ENCODE measurements at regions not wholly inside any gene's neighbourhood (a gene's known extent, or its start where the extent isn't known, plus 50 kb on each side); places are given as distances from the start of the nearest gene placed in this dataset.
"Not testable (repeated sequence)": the region's sequence is repeated elsewhere in the genome, so short reads cannot be mapped to it uniquely, and the experiment has no call there.

- no peak for DNase-seq
Measured at GRCh38 chr6:28771401-28772267, 152.2 kb downstream of the TRIM27 start.

- DNase-seq, result no peak
Measured at GRCh38 chr6:28772480-28773381, 151.1 kb downstream of the TRIM27 start.

GRCh38 chr6:28774292-28775051, 149.3 kb downstream of the TRIM27 start:
- no peak for DNase-seq

- no peak for DNase-seq
Measured at GRCh38 chr6:28775052-28775376, 148.8 kb downstream of the TRIM27 start.

- no peak for DNase-seq
Measured at GRCh38 chr6:28775405-28776129, 148.2 kb downstream of the TRIM27 start.

GRCh38 chr6:28776269-28777146, 147.3 kb downstream of the TRIM27 start:
- DNase-seq, result no peak

- no peak for DNase-seq
Measured at GRCh38 chr6:28777147-28777461, 146.7 kb downstream of the TRIM27 start.

- no peak for DNase-seq
Measured at GRCh38 chr6:28782113-28782673, 141.6 kb downstream of the TRIM27 start.

GRCh38 chr6:28785962-28786679, 137.7 kb downstream of the TRIM27 start:
- no peak for DNase-seq

- no peak for DNase-seq
Measured at GRCh38 chr6:28789553-28790083, 134.2 kb downstream of the TRIM27 start.

GRCh38 chr6:28791002-28791383, 132.8 kb downstream of the TRIM27 start:
- no peak for DNase-seq

- no peak for DNase-seq
Measured at GRCh38 chr6:28794175-28795002, 129.4 kb downstream of the TRIM27 start.

- DNase-seq, result not testable (repeated sequence)
Measured at GRCh38 chr6:28800647-28801046, 123.1 kb downstream of the TRIM27 start.

- no peak for DNase-seq
Measured at GRCh38 chr6:28802417-28803336, 121.1 kb downstream of the TRIM27 start.

GRCh38 chr6:28803337-28803709, 120.5 kb downstream of the TRIM27 start:
- no peak for DNase-seq

- DNase-seq, result no peak
Measured at GRCh38 chr6:28807682-28808280, 116.0 kb downstream of the TRIM27 start.

GRCh38 chr6:28808383-28808782, 115.4 kb downstream of the TRIM27 start:
- no peak for DNase-seq

All from activated naive CD4-positive, alpha-beta T cell treated with Interleukin-2 at 50 U/mL for 16 hours (primary cell).